CD14-positive monocyte (primary cell): ENCODE measurements at regions not wholly inside any gene's neighbourhood (a gene's known extent, or its start where the extent isn't known, plus 50 kb on each side); places are given as distances from the start of the nearest gene placed in this dataset.

Experiments
- DNase-seq, 3 donors: peaks; one replicate each; pipeline ENCODE4 v3.0.0-alpha.2; 2011 to 2022
- H2AFZ ChIP-seq: 2 replicates; pipeline ENCODE4 v1.6.0; 2012; ENCODE audit warnings: mild to moderate bottlenecking, low read depth, low read length, inconsistent platforms; ENCODE audit not compliant: insufficient read depth, poor library complexity, severe bottlenecking
- H3K27ac ChIP-seq, 2 donors: 1 replicate in 1 of 2; 2 replicates in 1 of 2; pipeline ENCODE4 v1.5.1; 2012 to 2013; ENCODE audit warnings: low read length in 2 of 2, control low read depth in 1 of 2, inconsistent platforms in 1 of 2, low read depth in 1 of 2, mild to moderate bottlenecking in 1 of 2
- H3K27me3 ChIP-seq, 2 donors: one replicate each; pipeline versions ENCODE4 v1.6.0 to v1.6.1; 2011 to 2013; ENCODE audit warnings: low read length in 2 of 2; ENCODE audit not compliant: control insufficient read depth in 2 of 2, insufficient read depth in 2 of 2
- H3K36me3 ChIP-seq, 2 donors: replicated peaks in 1 of 2; 1 replicate in 1 of 2; 2 replicates in 1 of 2; pipeline versions ENCODE4 v1.5.1 to v1.6.1; 2012 to 2013; ENCODE audit warnings: low read length in 2 of 2, control low read depth in 1 of 2, inconsistent platforms in 1 of 2, mild to moderate bottlenecking in 1 of 2; ENCODE audit not compliant: insufficient read depth in 2 of 2, control insufficient read depth in 1 of 2
- H3K4me1 ChIP-seq, 2 donors: 1 replicate in 1 of 2; 2 replicates in 1 of 2; pipeline versions ENCODE4 v1.5.1 to v1.6.1; 2012 to 2013; ENCODE audit warnings: low read length in 2 of 2, control low read depth in 1 of 2, inconsistent platforms in 1 of 2, mild to moderate bottlenecking in 1 of 2, moderate library complexity in 1 of 2; ENCODE audit not compliant: insufficient read depth in 2 of 2, control insufficient read depth in 1 of 2
- H3K4me2 ChIP-seq: replicated peaks from 2 replicates; pipeline ENCODE3; 2012; ENCODE audit warnings: low read length, moderate library complexity, mild to moderate bottlenecking; ENCODE audit not compliant: poor library complexity, severe bottlenecking; ENCODE audit errors: extremely low read depth
- H3K4me3 ChIP-seq, 3 experiments: fragments of 200-600 bp in 1 of 3; sonication (generic) in 1 of 3; replicated peaks in 1 of 3; 1 replicate in 2 of 3; 2 replicates in 1 of 3; pipeline ENCODE4 v1.5.1; 2011 to 2013; ENCODE audit warnings: low read length in 3 of 3, mild to moderate bottlenecking in 3 of 3, control low read depth in 2 of 3, low read depth in 2 of 3, inconsistent platforms in 1 of 3, moderate library complexity in 1 of 3
- H3K79me2 ChIP-seq: 2 replicates; pipeline ENCODE4 v1.6.0; 2012; ENCODE audit warnings: mild to moderate bottlenecking, control low read depth, inconsistent platforms, low read length, moderate library complexity; ENCODE audit not compliant: insufficient read depth
- H3K9ac ChIP-seq: 2 replicates; pipeline ENCODE4 v1.6.0; 2017; ENCODE audit warnings: low read length, mild to moderate bottlenecking; ENCODE audit not compliant: insufficient read depth, poor library complexity, severe bottlenecking
- H3K9me3 ChIP-seq, 2 donors: replicated peaks in 1 of 2; 1 replicate in 1 of 2; 2 replicates in 1 of 2; pipeline versions ENCODE4 v1.5.1 to v1.6.1; 2012 to 2013; ENCODE audit warnings: low read length in 2 of 2, control low read depth in 1 of 2; ENCODE audit not compliant: control insufficient read depth in 1 of 2, insufficient read depth in 1 of 2
- H4K20me1 ChIP-seq: 2 replicates; pipeline ENCODE4 v1.6.0; 2012; ENCODE audit warnings: mild to moderate bottlenecking, low read length, control low read depth, moderate library complexity; ENCODE audit not compliant: insufficient read depth
- H3K27ac Mint-ChIP-seq, 7 donors: one replicate each; pipeline ENCODE4 v1.8.0; 2020; ENCODE audit warnings: mild to moderate bottlenecking in 7 of 7, mixed read lengths in 7 of 7, moderate library complexity in 6 of 7, inconsistent platforms in 2 of 7
- H3K27me3 Mint-ChIP-seq, 3 donors: one replicate each; pipeline ENCODE4 v1.8.0; 2021 to 2022; ENCODE audit warnings: low read depth in 3 of 3, mild to moderate bottlenecking in 3 of 3, mixed read lengths in 3 of 3, moderate library complexity in 3 of 3, inconsistent platforms in 1 of 3
- H3K36me3 Mint-ChIP-seq, 2 donors: one replicate each; pipeline ENCODE4 v1.8.0; 2020; ENCODE audit warnings: mixed read lengths in 2 of 2, inconsistent platforms in 1 of 2, mild to moderate bottlenecking in 1 of 2
- H3K4me1 Mint-ChIP-seq: one replicate; pipeline ENCODE4 v1.8.0; 2020; ENCODE audit warnings: mild to moderate bottlenecking, mixed read lengths
- H3K4me3 Mint-ChIP-seq, 2 donors: one replicate each; pipeline ENCODE4 v1.8.0; 2020; ENCODE audit warnings: mild to moderate bottlenecking in 2 of 2, mixed read lengths in 2 of 2, moderate library complexity in 1 of 2
- H3K9me3 Mint-ChIP-seq, 7 donors: one replicate each; pipeline ENCODE4 v1.8.0; 2020 to 2022; ENCODE audit warnings: mixed read lengths in 7 of 7, mild to moderate bottlenecking in 6 of 7, moderate library complexity in 6 of 7, inconsistent platforms in 2 of 7
- CTCF ChIP-seq: fragments of 200-600 bp; IDR thresholded peaks from one replicate; pipeline ENCODE4 v1.8.0; 2022; ENCODE audit warnings: antibody characterized with exemption, mild to moderate bottlenecking
- WGBS: methylation state at CpG from one replicate; pipeline ENCODE4 v1.1.5; 2013; ENCODE audit warnings: missing lambda C conversion rate; ENCODE audit not compliant: insufficient coverage; 5-methylcytosine and 5-hydroxymethylcytosine counted together
- intact Hi-C, 2 donors: fragments of 100-400 bp; cut with micrococcal nuclease; formaldehyde crosslinking; loops; one replicate each; pipeline versions ENCODE4 v1.15.0 to v1.15.1; 2023

- no peak overlapping the region for H2AFZ ChIP-seq
- intact Hi-C loops: no loop called here
- no peaks in the 10 kb centered on the region for H4K20me1 ChIP-seq
- no peak overlapping the region for H3K27ac ChIP-seq
- no peaks in the 10 kb centered on the region for H3K79me2 ChIP-seq
- H3K27me3 Mint-ChIP-seq: peaks cover 0 to 4% (median 2%) of the 10 kb centered on the region in 3 donors
- no peaks in the 10 kb centered on the region for H3K36me3 Mint-ChIP-seq
- no peak overlapping the region for H3K4me3 Mint-ChIP-seq
- H3K4me1 ChIP-seq: no peaks in the 10 kb centered on the region
- H3K27ac Mint-ChIP-seq: no peak overlapping the region
- no peak overlapping the region for H3K4me3 ChIP-seq
- H3K9ac ChIP-seq: no peak overlapping the region
- no peak for DNase-seq
- no peak for TF ChIP-seq CTCF
- H3K4me1 Mint-ChIP-seq: no peaks in the 10 kb centered on the region
- H3K9me3 Mint-ChIP-seq: peaks cover 0 to 6% (median 1%) of the 10 kb centered on the region in 7 donors
- WGBS: 78% methylated on average over 1 of the region's 2 CpGs
- no peaks in the 10 kb centered on the region for H3K36me3 ChIP-seq
- no peaks in the 10 kb centered on the region for H3K9me3 ChIP-seq
- no peak overlapping the region for H3K4me2 ChIP-seq
- H3K27me3 ChIP-seq: no peaks in the 10 kb centered on the region
Observed at GRCh38 chr4:155008389-155008788, 200.0 kb upstream of the NPY2R start.

- DNase-seq: no peak
- Histone ChIP-seq H3K36me3 (no peaks in the 10 kb centered on the region), H3K9me3 (no peaks in the 10 kb centered on the region), H4K20me1 (no peaks in the 10 kb centered on the region), H2AFZ (no peak overlapping the region), H3K4me3 (no peak overlapping the region), H3K27ac (no peak overlapping the region), H3K79me2 (no peaks in the 10 kb centered on the region), H3K27me3 (no peaks in the 10 kb centered on the region), H3K9ac (no peak overlapping the region), H3K4me2 (no peak overlapping the region), H3K4me1 (no peaks in the 10 kb centered on the region)
- H3K4me1 Mint-ChIP-seq: no peaks in the 10 kb centered on the region
- H3K27ac Mint-ChIP-seq: no peak overlapping the region
- no peak for TF ChIP-seq CTCF
- peaks cover 0 to 6% (median 1%) of the 10 kb centered on the region in 7 donors for H3K9me3 Mint-ChIP-seq
- no peak overlapping the region for H3K4me3 Mint-ChIP-seq
- WGBS: 71% methylated on average over 3 of the region's 3 CpGs
- H3K27me3 Mint-ChIP-seq: peaks cover 0 to 4% (median 2%) of the 10 kb centered on the region in 3 donors
- intact Hi-C loops: no loop called here
- H3K36me3 Mint-ChIP-seq: no peaks in the 10 kb centered on the region
Observed at GRCh38 chr4:155009288-155009687, 199.1 kb upstream of the NPY2R start.
